ENCODE measurements at regions not wholly inside any gene's neighbourhood (a gene's known extent, or its start where the extent isn't known, plus 50 kb on each side); places are given as distances from the start of the nearest gene placed in this dataset.

DNA sequence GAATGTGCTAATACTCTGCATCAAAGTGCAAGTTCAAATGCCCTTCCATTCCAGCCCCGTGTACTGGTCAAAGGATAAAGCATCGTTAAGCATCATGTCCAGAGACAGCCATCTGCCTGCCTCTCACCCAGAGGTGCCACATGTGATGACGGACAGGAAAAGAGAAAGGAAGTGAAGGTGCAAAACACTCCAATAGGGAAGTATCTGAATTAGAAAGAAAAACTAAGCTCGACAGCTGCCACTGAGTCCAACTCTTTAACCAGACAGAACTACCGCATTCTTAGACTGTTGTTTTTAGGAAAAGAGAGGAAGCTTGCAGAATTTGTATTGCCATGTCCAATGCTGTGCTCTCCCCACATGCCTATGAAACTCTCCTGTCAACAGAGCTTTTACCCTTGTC, 465.0 kb upstream of the SOX5 start:
- no peak for DNase-seq (ENCODE audit: low read depth)

DNA sequence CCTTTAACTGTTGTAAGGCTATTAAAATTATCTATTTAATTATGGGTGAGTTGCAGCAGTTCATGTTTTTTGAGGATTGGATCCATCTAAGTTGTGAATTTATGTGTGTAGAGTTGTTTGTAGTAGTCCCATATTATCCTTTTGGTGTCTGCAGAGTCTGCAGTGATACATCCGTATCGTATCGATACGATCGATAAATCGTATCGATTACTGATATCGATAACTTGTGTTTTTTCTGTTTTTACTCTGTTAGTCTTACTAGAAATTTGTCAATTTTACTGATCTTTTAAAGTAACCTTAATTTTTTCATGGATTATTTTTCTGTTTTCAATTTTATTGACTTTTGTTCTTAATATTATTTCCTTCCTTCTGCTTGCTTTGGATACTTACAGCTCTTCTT, 462.5 kb upstream of the SOX5 start:
- no peak for DNase-seq (ENCODE audit: low read depth)

DNA sequence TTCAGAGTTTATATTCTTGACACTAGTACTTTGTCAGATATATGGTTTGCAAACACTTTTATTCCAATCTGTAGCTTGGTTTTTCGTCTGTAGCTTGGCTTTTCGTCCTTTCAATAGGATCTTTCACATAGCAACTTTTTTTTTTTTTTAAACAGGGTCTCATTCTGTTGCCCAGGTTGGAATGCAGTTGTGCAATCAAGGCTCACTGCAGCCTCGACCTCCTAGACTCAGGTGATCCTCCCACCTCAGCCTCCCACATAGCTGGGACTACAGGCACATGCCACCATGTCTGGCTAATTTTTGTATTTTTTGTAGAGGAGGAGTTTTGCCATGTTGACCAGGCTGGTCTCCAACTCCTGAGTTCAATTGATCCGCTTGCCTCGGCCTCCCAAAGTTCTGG, 460.4 kb upstream of the SOX5 start:
- DNase-seq (ENCODE audit: low read depth) = no peak

DNA sequence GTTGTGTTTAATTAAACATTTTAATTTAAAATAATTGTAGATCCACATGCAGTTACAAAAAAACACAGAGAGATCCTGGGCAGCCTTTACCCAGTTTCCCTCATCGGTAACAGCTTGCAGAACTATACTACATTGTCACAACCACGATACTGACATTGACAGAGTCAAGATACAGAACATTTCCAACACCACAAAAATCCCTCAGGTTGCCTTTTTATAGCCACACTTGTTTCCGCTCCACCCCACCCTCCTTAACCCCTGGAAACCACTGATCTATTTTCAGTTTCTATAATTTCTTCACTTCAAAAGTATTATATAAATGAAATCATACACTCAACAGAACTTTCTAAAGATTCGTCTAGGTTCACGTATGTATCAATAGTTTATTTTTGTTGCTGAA, 458.8 kb upstream of the SOX5 start:
- DNase-seq (ENCODE audit: low read depth) = no peak

DNA sequence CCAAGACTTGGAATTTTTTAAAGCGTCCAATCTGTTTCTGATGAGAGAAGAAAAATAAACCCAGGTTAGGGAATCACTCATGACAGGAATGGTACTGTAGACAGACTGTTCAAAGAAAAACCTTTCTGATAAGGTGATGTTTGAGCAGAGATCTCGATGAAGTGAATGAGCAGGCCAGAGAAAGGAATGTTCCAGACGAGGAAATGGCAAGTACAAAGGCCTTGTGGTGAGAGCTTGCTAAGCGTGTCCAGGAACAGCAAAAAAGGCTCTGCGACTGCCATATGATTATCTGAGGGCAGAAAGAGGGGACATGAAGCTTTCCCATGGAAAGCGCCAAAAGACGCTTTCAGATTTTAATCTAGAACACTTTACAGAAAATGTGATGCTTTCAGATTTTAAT, 458.4 kb upstream of the SOX5 start:
- no peak for DNase-seq (ENCODE audit: low read depth)

DNA sequence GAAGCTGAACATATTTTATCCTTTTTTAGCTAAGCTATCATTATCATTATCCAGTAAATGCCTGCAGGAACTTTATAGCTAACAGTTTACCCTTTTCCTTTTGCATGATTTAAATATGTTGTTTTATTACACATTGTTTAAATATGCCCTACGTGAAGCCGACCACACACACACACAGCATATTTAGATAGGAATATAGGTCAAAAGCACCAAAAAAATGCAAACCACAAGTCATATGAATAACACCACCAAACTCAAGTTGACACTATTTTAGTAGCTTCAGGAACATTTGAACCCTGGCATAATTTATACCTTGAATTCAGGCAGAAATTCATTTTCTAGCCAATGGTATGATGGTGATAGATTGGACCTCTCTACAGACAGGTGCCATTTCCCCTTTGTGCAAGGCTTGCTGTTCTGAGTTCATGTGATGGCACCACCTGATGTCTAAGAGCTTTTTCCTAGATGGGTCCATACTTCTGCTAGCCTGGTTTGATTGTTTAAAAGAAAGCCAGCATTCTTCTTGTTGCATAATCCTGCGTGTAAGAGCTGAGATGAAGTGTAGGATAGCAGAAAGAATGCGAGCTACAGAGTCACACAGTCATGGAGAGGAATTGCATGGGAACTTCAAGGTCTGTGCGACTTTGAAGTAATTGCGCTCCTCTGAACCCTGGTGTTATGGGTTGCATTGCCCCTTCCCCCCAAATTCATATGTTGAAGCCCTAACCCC, 454.8 kb upstream of the SOX5 start:
- DNase-seq (ENCODE audit: low read depth) = no peak

DNA sequence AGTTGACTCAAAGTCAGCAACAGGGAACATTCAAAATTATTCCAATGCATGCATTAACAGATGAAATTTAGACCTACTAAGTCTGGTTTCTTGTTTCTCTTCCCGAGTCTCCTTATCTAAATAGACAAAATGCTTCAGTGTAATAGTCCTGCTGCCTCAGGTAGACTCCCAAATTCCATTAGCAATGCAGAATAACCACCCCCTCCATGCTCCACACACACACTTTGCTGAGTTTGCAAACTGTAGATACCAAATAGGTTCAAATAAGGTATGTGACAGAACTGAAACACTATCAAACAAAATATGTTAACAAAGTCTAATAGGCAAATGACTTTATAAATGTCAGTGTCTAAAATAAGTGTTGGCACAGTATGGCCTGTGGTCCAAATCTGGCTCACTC, 451.1 kb upstream of the SOX5 start:
- no peak for DNase-seq (ENCODE audit: low read depth)

DNA sequence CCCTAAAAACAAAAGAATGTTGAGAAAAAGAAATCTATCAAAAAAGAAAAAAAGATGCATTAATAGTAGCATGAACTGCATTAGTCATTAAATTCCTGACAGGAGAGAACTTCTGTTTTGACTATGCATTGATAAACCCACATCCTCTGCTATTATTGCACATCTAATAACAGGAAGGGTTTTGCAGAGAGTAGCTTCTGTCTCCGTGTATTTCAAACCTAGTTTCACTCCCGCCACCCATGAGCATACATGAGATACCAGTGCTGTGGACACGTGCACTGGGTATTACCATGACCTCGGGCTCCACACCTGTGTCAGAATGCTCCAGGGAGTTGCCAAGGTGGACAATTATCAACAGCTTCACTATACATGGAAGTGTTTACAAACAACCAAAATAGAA, 449.1 kb upstream of the SOX5 start:
- no peak for DNase-seq (ENCODE audit: low read depth)

DNA sequence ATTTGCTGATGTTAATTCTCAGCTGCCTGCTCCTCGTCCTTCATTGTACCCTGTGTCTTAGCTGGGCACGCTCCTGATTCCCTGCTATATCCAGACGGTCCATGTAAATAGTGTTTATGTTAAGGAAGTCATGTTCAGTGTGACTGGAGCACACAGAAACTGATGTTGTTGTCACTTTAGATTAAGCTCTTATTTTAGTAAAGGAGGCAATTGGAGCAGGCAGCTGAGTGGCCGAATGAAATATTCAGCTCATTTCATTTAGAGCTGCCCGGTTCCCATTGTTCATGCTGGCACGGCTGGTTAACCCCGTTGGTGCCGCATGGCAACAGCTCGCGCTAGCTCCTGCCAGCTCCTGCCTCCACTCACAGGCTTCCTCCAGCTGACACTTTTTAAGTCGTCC, 446.8 kb upstream of the SOX5 start:
- DNase-seq (ENCODE audit: low read depth) = no peak

DNA sequence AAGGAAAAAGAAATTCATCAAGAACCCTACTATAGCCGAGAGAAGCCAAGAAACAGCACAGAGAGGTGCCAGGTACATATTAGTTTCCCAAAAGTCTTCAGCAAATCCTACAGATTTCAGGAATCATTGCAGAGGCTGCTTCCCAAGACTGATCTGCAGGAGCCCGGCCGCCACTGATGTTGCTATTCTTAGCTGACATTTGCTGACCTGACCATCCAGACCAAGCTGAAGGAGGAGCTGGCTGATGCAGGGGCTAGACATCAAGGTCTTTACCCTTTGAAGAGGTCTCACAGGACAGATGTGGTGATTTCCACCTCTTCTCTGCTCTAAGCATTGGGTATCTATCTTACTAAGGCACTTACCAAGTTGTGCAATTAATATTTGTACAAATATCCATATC, 444.8 kb upstream of the SOX5 start:
- no peak for DNase-seq (ENCODE audit: low read depth)

DNA sequence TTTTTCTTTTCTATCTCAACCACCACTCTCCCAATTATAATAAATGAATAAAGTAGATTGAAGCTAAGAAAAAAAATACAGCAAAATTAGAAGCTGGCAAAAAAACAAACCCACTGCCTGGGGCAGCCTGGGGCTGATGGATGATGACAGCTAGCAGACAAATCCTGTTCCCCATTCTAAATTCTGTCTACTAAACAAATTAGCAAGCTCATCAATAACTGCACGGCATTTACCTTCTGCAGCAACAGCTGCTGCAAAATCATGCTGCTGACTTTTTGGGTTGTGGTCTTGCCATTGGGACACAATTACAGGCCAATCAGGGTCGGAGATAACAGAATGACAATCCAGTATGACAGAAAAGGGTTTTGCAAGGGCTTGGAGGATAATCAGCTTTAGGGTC, 443.6 kb upstream of the SOX5 start:
- no peak for DNase-seq (ENCODE audit: low read depth)

DNA sequence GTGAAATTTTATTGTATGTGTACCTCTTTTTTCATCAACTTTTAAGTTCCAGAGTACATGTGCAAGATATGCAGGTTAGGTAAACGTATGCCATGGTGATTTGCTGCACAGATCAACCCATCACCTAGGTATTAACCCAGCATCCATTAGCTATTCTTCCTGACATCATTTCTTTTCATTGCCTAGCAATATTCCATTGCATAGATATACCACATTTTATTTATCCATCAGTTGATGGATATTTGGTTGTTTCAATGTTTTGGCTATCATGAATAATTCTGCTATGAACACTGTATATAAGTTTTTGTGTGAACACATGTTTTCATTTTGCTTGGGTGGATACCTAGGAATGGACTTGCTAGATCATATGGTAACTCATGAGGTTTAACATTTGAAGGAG, 439.9 kb upstream of the SOX5 start:
- DNase-seq (ENCODE audit: low read depth) = no peak

DNA sequence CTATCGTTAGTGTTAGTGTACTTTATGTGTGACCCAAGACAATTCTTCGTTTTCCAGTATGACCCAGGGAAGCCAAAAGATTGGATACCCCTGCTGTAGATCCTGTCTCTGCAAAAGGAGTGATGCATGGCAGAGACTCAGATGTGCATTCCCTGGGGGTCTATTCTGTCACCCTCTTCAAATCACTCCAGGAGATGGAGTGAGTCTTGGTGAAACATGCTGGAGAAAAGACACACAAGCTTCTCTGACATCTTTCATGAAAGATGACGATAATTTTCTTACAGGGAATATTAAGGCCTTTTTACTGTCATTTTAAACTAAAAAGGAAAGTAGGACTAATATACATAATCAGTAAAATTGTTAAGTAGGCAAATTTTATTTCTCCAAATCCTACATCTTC, 437.9 kb upstream of the SOX5 start:
- DNase-seq (ENCODE audit: low read depth) = no peak

DNA sequence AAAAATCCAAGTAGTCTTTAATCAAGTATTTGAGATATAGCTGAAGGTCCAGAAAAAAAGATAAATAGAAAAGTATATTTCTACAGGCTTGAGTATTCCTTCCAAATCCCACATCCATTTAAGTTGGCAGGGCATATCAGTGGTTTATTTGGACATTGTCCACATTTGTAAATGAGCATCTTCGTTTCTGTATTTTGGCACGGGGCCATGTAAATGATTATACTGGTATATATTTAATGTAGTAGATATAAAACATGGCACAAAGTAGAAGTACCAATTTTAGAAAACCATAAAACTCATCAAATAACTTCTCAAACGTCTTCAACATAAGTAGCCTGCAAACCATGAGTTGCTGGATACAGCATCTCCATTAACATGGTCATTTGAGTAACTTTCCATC, 437.4 kb upstream of the SOX5 start:
- no peak for DNase-seq (ENCODE audit: low read depth)

DNA sequence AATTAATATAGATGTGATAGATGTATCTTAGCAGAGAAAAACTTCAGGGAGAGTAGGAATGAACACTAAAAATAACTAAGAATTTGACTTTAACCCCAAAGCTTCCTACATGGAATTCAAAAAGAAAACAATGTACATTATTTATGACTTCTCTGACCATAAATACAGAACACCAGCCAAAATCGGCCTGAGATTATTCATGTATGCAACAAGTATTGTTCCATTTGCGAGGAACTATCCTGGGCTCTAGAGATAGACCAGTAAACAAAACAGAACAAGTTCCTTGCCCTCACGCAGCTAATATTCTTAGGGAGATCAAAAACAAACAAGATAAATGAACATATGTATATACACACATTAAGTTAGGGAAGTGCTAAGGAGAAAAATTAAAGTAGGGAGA, 432.3 kb upstream of the SOX5 start:
- DNase-seq (ENCODE audit: low read depth) = no peak

DNA sequence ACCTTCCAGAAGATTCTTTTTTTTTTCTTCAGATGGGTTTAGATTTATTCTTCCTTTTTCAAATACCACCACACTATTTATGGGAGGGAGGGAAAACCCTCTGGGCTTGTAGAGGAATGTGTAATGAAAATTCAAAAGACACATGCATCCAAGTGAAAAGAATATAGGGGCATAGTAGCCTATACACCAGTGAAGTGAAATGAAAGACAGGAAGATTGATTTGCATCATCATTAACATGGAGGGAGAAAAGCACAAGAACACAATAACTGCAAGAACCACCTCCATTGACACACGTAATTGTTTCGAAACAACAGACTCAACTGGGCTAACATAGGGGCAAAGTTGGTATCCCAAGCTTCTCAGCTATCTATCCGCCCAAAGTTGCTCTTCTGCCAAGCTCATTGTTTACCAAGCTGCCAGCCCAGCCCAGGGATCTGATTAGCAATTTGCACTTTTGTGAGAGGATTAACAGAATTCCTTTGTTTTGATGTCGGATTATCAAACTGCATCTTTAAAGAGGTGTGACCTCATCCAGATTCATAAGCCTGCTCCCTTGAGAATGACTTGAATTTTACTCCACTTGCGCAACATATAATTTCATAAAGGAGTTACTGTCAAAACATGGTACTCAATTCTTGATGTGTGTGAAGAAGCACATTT, 430.5 kb upstream of the SOX5 start:
- no peak for DNase-seq (ENCODE audit: low read depth)

DNA sequence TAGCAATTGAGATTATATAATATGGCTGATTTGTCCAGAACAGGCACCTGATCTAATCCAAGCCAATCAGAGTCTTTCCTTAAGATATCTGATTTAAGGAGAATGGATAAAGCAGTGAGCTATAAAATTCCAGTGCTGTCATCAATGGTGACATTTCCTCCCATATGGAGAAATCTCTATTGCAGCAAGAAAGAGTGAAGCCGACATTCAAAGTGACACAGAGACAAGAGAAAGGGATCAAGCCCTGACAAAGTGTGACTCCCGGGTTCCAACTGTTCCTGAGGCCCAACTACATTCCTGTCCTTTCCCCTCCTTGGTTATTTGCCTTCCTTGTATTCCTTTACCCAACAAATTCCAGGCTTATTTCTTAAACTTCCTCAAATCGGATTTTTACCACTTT, 430.0 kb upstream of the SOX5 start:
- no peak for DNase-seq (ENCODE audit: low read depth)

DNA sequence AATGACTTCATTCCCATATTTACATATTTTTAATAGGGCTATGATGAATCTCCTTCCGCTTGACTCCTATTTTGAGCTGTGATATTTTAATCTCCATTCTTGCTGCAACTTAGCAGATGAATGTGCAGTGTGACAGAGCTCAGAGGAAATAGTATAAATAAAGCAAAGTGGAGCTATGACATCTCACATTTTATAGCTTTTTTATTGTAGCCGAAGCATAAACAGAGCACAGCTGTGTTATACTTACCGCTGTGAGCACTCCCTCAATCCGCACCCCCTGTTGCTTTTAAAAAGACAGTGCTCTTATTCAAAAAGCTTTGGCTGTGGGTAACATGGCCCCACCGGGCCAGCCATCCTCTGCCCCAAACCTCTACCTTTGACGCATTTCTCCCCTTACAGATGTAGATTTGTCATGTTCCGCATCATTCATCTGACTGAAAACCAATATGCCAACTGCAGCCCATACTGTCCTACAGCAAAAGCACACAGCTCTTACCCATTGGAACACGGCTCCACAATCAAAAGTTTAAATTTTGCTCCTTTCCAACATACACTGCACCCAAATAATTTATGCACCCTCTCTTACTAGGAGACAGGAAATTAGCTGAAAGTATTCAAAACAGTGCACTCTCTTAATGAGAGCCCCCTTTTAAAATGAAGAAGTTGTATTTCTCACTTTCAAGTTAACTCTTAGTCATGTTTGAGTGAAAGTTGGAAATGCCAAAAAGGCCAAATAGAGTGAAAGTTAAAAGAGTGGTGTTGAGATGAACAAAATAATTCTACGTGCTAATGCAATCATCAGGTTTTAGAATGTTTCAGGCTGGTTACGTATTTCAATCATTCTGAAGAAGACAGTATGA, 429.3 kb upstream of the SOX5 start:
- no peak for DNase-seq (ENCODE audit: low read depth)

DNA sequence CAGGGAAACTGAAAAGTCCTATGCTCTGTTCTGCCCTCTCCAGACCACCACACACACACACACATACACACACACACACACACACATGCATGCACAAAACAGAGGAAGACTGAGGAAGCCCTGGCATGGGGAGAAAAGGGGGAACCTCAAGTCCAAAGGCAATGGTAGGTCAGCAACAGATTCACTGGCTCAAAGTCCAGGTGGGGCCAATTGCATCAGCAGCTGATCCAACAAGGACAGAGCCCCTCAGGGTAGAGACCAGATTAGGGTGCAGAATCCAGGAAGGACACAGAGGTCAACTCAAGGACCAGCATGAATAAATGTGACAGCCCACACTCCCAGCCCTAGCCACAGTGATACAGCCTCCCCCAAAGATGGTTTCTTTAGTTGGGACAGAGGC, 425.0 kb upstream of the SOX5 start:
- no peak for DNase-seq (ENCODE audit: low read depth)

DNA sequence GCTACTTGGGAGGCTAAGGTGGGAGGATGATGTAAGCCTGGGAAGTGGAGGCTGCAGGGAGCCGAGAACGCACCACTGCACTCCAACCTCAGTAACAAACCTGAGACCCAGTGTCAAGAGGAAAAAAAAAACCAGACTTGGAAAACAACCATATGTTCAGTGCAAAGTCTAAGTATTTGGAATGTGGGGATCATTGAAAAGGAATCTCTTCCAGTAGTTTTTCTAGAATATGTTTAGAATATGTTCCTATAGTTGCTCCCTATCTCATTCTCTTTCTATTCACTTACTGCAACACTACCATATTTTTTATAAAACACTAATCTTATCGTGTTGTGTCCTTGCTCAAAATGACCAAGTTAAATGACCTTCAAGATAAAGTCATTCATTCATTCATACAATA, 423.5 kb upstream of the SOX5 start:
- no peak for DNase-seq (ENCODE audit: low read depth)

DNA sequence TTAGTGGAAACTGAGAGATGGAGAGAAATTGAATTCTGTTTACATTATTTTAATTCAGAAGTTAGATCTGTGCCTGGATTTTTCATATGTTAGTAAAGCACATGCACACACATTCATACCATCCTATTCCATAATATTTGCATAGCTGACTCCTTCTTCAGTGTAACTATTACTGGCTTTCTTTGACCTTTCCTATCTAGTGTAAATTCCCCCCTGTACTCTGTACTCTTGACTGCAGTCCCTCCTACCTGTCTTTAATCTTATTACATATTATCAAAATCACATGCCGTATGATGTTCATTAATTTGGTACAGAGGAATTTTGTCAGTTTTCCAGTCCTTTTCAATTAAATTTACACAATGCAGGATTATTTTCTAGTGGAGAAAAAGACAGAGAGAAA, 417.0 kb upstream of the SOX5 start:
- no peak for DNase-seq (ENCODE audit: low read depth)

DNA sequence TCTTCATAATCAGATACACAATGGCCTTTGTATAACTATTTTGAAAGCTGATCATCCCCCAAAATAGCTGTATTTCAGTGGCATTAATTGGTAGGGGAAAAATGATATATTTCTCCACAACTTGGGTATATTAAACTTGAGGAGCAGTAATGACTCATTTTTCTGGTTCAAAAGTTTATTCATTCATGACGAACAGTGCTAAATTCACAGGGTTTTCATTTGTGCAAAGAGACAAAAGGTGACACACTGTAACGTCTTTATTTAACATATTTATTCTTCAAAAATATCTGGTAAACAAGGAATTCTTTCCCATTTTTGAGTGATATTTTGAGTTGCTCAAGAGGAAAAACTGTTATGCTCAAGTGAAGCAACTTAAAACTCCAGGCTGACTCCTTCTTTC, 415.5 kb upstream of the SOX5 start:
- DNase-seq (ENCODE audit: low read depth) = no peak

DNA sequence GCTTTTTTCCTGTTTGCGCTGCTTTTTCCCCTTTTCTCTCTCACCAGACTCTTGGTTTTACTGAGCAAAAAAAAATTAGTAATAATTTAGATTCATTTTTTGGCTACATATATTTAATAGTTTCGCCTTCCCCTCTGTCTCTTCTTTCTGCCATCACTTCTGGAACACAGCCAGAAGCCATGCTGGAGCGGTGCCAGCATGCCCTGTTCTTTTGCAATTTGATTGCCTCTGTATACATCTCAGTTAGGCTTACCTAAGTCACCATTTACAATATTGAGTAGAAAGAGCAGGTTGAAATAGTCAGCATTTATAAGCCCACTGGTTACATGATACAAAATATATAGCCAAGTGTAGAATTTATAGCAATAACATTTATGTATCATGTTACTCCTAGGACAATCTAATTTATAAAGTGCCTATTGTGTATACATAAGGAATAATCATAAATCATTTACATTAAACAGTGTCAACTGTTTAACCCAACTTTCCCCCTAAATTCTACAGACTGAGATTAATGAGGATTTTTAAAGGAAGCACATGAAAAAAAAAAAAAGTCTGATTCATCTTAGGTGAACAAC, 413.8 kb upstream of the SOX5 start:
- DNase-seq (ENCODE audit: low read depth) = no peak
